ENCODE measurements at regions not wholly inside any gene's neighbourhood (a gene's known extent, or its start where the extent isn't known, plus 50 kb on each side); places are given as distances from the start of the nearest gene placed in this dataset.
"Not testable (repeated sequence)": the region's sequence is repeated elsewhere in the genome, so short reads cannot be mapped to it uniquely, and the experiment has no call there.

GRCh38 chrX:124426288-124427169 is 80.2 kb downstream of the SH2D1A start:
- no peak for DNase-seq

GRCh38 chrX:124433186-124433585 is 86.8 kb downstream of the SH2D1A start:
- DNase-seq = no peak

GRCh38 chrX:124435616-124436015 is 89.3 kb downstream of the SH2D1A start:
- no peak for DNase-seq

GRCh38 chrX:124440695-124441094 is 94.3 kb downstream of the SH2D1A start:
- DNase-seq = no peak

- no peak for DNase-seq
These were observed 95.7 kb downstream of the SH2D1A start for GRCh38 chrX:124441971-124442590.

- DNase-seq = no peak
These were observed 109.6 kb downstream of the SH2D1A start for GRCh38 chrX:124455966-124456365.

- not testable (repeated sequence) for DNase-seq
These were observed 113.5 kb downstream of the SH2D1A start for GRCh38 chrX:124459851-124460250.

GRCh38 chrX:124462931-124463330 is 116.6 kb downstream of the SH2D1A start:
- DNase-seq = no peak

- DNase-seq = no peak
These were observed 120.8 kb downstream of the SH2D1A start for GRCh38 chrX:124467202-124467601.

- no peak for DNase-seq
These were observed 129.0 kb downstream of the SH2D1A start for GRCh38 chrX:124475358-124475757.

- no peak for DNase-seq
These were observed 130.2 kb downstream of the SH2D1A start for GRCh38 chrX:124476562-124476961.

GRCh38 chrX:124478046-124478445 is 131.7 kb downstream of the SH2D1A start:
- DNase-seq = no peak

GRCh38 chrX:124488412-124489161 is 142.2 kb downstream of the SH2D1A start:
- DNase-seq = no peak

GRCh38 chrX:124493984-124494383 is 147.6 kb downstream of the SH2D1A start:
- no peak for DNase-seq

GRCh38 chrX:124497386-124497785 is 151.0 kb downstream of the SH2D1A start:
- DNase-seq = no peak

- no peak for DNase-seq
These were observed 155.2 kb downstream of the SH2D1A start for GRCh38 chrX:124501586-124501985.

GRCh38 chrX:124502166-124502565 is 155.8 kb downstream of the SH2D1A start:
- DNase-seq = no peak

- DNase-seq = no peak
These were observed 156.2 kb downstream of the SH2D1A start for GRCh38 chrX:124502599-124502998.

GRCh38 chrX:124504111-124504983 is 158.0 kb downstream of the SH2D1A start:
- DNase-seq = no peak

- no peak for DNase-seq
These were observed 159.7 kb downstream of the SH2D1A start for GRCh38 chrX:124506066-124506465.

GRCh38 chrX:124507246-124507645 is 160.9 kb downstream of the SH2D1A start:
- no peak for DNase-seq

- DNase-seq = no peak
These were observed 172.5 kb downstream of the SH2D1A start for GRCh38 chrX:124518885-124519284.

- no peak for DNase-seq
These were observed 178.5 kb downstream of the SH2D1A start for GRCh38 chrX:124524852-124525251.
